ENCODE measurements at regions not wholly inside any gene's neighbourhood (a gene's known extent, or its start where the extent isn't known, plus 50 kb on each side); places are given as distances from the start of the nearest gene placed in this dataset.
A peak's percentile ranks its signal among the peaks of the same experiment; 100 is the strongest.

DNA sequence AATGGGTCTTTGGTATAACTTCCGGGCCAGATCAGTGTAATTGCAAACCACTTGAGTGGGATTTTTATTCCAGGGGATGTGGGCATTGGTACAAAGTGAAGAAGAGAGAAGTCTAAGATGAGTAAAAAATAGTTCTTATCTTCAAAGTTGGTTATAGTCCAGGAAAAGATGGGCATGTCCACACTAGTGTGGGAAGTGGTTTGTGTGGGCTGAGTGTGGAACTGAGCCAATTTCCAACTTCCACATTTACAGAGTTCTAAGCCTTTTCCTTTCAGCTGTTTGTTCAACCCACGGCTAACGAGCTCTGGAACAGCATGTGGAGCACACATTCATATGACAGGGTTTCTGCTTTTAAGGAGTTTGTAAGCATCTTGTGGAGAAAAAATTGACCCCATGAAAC lies 72.3 kb upstream of the IFNGR1 start:
- Histone ChIP-seq H3K27me3 (no peaks in the 10 kb centered on the region), H3K27ac (no peak overlapping the region), H3K9me3 (no peaks in the 10 kb centered on the region), H3K36me3 (replicated peaks in 1 of 2; ENCODE audit: insufficient read depth in 1 of 2, low read depth in 2 of 2) (no peaks in the 10 kb centered on the region), H3K4me1 (peaks cover 13% of the 10 kb centered on the region), H3K4me3 (no peak overlapping the region)
- WGBS, 2 donors, result 44 to 52% methylated on average over 3 of the region's 3 CpGs
- TF ChIP-seq, protein P1, sequence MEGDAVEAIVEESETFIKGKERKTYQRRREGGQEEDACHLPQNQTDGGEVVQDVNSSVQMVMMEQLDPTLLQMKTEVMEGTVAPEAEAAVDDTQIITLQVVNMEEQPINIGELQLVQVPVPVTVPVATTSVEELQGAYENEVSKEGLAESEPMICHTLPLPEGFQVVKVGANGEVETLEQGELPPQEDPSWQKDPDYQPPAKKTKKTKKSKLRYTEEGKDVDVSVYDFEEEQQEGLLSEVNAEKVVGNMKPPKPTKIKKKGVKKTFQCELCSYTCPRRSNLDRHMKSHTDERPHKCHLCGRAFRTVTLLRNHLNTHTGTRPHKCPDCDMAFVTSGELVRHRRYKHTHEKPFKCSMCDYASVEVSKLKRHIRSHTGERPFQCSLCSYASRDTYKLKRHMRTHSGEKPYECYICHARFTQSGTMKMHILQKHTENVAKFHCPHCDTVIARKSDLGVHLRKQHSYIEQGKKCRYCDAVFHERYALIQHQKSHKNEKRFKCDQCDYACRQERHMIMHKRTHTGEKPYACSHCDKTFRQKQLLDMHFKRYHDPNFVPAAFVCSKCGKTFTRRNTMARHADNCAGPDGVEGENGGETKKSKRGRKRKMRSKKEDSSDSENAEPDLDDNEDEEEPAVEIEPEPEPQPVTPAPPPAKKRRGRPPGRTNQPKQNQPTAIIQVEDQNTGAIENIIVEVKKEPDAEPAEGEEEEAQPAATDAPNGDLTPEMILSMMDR (IDR thresholded peaks at IDR 0.05), result no peak
- no peak for TF ChIP-seq POLR2A (IDR thresholded peaks at IDR 0.05)
- intact Hi-C loops (cut with DNase I), result no loop called here
- DNase-seq (peak in 3 of 4 donors; percentile 20 to 73 (median 27)), ATAC-seq (no peak)

DNA sequence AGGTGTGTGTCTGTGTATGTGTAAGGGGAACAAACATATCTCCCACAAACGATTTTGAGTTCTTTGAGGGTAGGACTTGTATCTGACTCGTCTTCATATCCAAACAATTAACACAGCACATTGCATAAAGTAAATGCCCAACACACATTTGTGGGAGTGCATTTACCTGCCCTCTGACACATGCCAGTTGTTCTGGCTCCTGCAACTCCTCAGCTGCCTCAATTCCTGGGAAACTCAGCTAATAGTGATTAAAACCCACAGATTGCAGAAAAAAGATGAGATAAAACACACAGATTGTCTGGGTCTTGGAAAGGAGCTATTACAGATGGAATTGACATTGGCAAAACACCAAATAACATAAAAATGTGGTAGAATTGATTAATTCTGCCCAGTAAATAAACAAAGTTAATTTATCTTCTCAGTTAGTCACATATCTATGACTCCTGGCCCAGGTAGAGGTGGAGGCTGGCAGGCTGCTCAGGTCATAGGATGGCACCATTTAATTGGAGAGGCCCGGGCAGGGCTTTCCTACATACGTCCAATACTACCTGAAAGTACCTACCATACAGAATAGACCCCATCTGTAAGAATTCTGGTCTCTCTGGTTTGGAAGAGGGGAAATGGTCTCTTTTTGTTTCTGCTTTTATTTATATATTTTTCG lies 71.5 kb upstream of the IFNGR1 start:
- no peak overlapping the region for H3K4me3 ChIP-seq
- H3K27ac ChIP-seq, result no peak overlapping the region
- no peaks in the 10 kb centered on the region for H3K36me3 ChIP-seq (replicated peaks in 1 of 2; ENCODE audit: insufficient read depth in 1 of 2, low read depth in 2 of 2)
- TF ChIP-seq, protein P1 (IDR thresholded peaks at IDR 0.05), result no peak
- no peak for TF ChIP-seq POLR2A (IDR thresholded peaks at IDR 0.05)
- peak in 1 of 4 donors; percentile 13 for DNase-seq
- 19 to 22% methylated on average over 5 of the region's 5 CpGs for WGBS, 2 donors
- no peak for ATAC-seq
- no peaks in the 10 kb centered on the region for H3K27me3 ChIP-seq
- H3K4me1 ChIP-seq, result peaks cover 13% of the 10 kb centered on the region
- intact Hi-C loops (cut with DNase I), result no loop called here
- H3K9me3 ChIP-seq, result no peaks in the 10 kb centered on the region

DNA sequence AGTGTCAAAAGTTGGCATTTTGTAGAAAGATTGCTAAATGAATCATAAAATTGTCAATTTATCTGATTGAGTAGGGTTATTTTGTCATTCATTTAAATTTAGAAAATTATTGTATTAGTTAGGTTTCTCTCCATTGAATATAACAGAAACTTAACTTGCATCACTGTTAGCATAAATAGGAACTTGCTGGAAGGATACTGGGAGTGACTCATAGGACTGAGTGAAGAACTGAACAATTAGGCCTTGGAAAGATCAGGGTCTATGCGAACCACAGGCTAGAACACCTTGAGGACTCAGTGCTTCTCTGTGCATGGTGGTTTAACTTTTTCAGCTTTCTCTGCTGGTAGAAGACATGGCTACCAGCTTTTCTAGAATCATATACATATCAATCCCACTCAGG lies 67.7 kb upstream of the IFNGR1 start:
- intact Hi-C loops (cut with DNase I), result no loop called here
- ATAC-seq, result no peak
- Histone ChIP-seq H3K9me3 (no peaks in the 10 kb centered on the region), H3K27me3 (no peaks in the 10 kb centered on the region), H3K4me1 (peaks cover 13% of the 10 kb centered on the region), H3K4me3 (no peak overlapping the region), H3K36me3 (replicated peaks in 1 of 2; ENCODE audit: insufficient read depth in 1 of 2, low read depth in 2 of 2) (no peaks in the 10 kb centered on the region), H3K27ac (no peak overlapping the region)
- TF ChIP-seq, protein P1 (IDR thresholded peaks at IDR 0.05), result no peak
- TF ChIP-seq POLR2A (IDR thresholded peaks at IDR 0.05), result no peak
- DNase-seq, result no peak
- WGBS, 2 donors, result 86 to 88% methylated on average over 1 of the region's 1 CpG

DNA sequence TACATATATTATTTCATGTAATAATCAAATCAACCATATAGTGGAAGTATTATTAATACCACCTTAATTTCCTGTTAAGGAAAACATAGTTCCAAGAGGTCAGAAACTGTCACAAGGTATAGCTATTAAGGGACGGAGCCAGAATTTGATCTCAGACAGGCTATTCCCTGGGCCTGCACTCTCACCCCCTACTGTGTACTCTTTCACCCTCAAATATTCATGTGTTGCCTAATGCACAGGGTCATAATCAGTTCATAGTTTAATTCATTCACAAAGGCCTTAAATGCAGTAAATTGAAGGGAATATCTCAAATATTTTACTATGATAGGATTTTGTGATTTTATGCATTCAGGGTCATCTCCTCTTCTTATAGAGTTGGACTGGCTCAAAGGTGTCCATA lies 67.2 kb upstream of the IFNGR1 start:
- intact Hi-C loops (cut with DNase I), result no loop called here
- no peaks in the 10 kb centered on the region for H3K9me3 ChIP-seq
- H3K36me3 ChIP-seq (replicated peaks in 1 of 2; ENCODE audit: insufficient read depth in 1 of 2, low read depth in 2 of 2), result no peaks in the 10 kb centered on the region
- H3K27ac ChIP-seq, result no peak overlapping the region
- ATAC-seq (no peak), DNase-seq (no peak)
- TF ChIP-seq POLR2A (IDR thresholded peaks at IDR 0.05), result no peak
- TF ChIP-seq, protein P1 (IDR thresholded peaks at IDR 0.05), result no peak
- H3K4me1 ChIP-seq, result peaks cover 13% of the 10 kb centered on the region
- no peak overlapping the region for H3K4me3 ChIP-seq
- no peaks in the 10 kb centered on the region for H3K27me3 ChIP-seq
- WGBS, 2 donors, result 80 to 92% methylated on average over 1 of the region's 1 CpG

DNA sequence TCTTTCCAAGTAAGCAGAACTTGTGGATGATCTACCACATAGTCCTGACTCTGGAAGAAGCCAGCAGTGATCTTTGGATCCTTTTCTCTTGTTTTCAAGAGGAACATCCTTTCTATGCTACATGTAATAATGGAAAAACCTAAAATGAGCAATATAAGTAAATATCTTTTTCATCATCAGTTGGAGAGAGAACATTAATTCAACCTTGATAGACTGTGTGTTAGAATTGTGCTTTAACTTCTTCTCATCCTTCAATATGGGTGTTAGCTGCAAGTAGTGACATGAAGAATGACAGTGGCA lies 65.6 kb upstream of the IFNGR1 start:
- TF ChIP-seq POLR2A (IDR thresholded peaks at IDR 0.05), result no peak
- TF ChIP-seq, protein P1 (IDR thresholded peaks at IDR 0.05), result no peak
- Histone ChIP-seq H3K4me1 (no peaks in the 10 kb centered on the region), H3K4me3 (no peak overlapping the region), H3K36me3 (replicated peaks in 1 of 2; ENCODE audit: insufficient read depth in 1 of 2, low read depth in 2 of 2) (no peaks in the 10 kb centered on the region), H3K27ac (no peak overlapping the region), H3K9me3 (no peaks in the 10 kb centered on the region), H3K27me3 (no peaks in the 10 kb centered on the region)
- intact Hi-C loops (cut with DNase I), result no loop called here
- DNase-seq (no peak), ATAC-seq (no peak)

Data from body of pancreas (tissue), 4 donors.